ENCODE measurements at regions not wholly inside any gene's neighbourhood (a gene's known extent, or its start where the extent isn't known, plus 50 kb on each side); places are given as distances from the start of the nearest gene placed in this dataset.

DNA sequence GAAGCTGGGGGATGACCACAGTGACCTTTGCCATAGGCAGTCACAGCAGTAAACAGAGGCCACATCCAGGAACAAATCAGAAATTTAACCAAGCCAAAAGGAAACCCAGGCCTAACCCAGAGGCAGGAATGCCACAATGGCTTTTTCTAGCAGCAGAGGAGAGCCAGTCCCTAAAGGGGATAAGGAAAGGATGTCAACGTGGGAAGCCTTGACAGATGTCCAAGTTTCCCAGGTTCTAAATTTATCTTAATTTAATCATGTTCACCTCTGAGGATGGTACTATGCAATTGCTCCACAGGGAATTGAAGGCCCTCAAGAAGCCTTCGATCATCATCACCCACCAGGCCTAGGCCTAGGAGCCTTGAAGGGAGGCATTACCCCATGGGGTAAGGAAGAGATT, 374.7 kb downstream of the TNS1 start:
- Histone ChIP-seq H4K20me1 (ENCODE audit: insufficient read depth) (no peaks in the 10 kb centered on the region), H3K4me3 (no peak overlapping the region), H3K79me2 (ENCODE audit: low read depth) (no peaks in the 10 kb centered on the region), H3K4me2 (no peak overlapping the region), H3K4me1 (replicated peaks; ENCODE audit: insufficient read depth) (no peaks in the 10 kb centered on the region), H3K27me3 (ENCODE audit: insufficient read depth, low read depth) (no peaks in the 10 kb centered on the region), H3K36me3 (ENCODE audit: low read depth) (no peaks in the 10 kb centered on the region), H3K9me3 (ENCODE audit: insufficient read depth, low read depth) (no peaks in the 10 kb centered on the region), H3K9me2 (ENCODE audit: insufficient read depth) (no peaks in the 10 kb centered on the region), H3K27ac (no peak overlapping the region), H2AFZ (no peak overlapping the region), H3F3A (ENCODE audit: insufficient read depth, low read depth) (no peaks in the 10 kb centered on the region)
- TF ChIP-seq, protein P1, sequence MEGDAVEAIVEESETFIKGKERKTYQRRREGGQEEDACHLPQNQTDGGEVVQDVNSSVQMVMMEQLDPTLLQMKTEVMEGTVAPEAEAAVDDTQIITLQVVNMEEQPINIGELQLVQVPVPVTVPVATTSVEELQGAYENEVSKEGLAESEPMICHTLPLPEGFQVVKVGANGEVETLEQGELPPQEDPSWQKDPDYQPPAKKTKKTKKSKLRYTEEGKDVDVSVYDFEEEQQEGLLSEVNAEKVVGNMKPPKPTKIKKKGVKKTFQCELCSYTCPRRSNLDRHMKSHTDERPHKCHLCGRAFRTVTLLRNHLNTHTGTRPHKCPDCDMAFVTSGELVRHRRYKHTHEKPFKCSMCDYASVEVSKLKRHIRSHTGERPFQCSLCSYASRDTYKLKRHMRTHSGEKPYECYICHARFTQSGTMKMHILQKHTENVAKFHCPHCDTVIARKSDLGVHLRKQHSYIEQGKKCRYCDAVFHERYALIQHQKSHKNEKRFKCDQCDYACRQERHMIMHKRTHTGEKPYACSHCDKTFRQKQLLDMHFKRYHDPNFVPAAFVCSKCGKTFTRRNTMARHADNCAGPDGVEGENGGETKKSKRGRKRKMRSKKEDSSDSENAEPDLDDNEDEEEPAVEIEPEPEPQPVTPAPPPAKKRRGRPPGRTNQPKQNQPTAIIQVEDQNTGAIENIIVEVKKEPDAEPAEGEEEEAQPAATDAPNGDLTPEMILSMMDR (conservative IDR thresholded peaks at IDR 0.05), result no peak
- no peak for TF ChIP-seq EZH2 (IDR thresholded peaks at IDR 0.05; ENCODE audit: low read depth)
- intact Hi-C loops (cut with micrococcal nuclease; ENCODE audit: unreplicated experiment), result no loop called here
- no peak for DNase-seq
- no TSS peak for BruUV-seq (replicated peaks)
- CTCF ChIA-PET, result no interaction called here
- POLR2A ChIA-PET (ENCODE audit: unreplicated experiment), result no interaction called here

DNA sequence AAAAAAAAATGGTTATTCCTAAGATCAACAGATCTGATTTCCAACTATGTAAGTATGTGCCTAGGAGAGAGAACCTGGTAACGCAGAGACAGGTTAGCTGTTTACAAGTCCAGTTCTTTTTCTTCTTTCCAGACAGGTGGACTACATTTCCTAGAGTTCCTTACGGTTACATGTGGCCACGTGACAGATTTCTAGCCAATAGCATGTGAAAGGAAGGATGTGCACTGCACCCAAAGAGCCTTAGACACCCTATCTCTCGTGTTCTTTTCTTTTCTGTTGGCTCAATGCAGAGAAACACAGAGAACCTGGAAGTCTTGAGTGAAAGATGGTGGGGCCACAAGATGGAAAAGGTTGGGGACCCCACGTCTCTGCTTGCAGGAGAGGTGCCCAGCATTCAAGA, 375.9 kb downstream of the TNS1 start:
- DNase-seq, result no peak
- no peaks in the 10 kb centered on the region for H3K4me1 ChIP-seq (replicated peaks; ENCODE audit: insufficient read depth)
- H3F3A ChIP-seq (ENCODE audit: insufficient read depth, low read depth), result no peaks in the 10 kb centered on the region
- ChIA-PET POLR2A (ENCODE audit: unreplicated experiment) (no interaction called here), CTCF (no interaction called here)
- H3K9me3 ChIP-seq (ENCODE audit: insufficient read depth, low read depth), result no peaks in the 10 kb centered on the region
- H3K9me2 ChIP-seq (ENCODE audit: insufficient read depth), result no peaks in the 10 kb centered on the region
- no peak overlapping the region for H2AFZ ChIP-seq
- no peaks in the 10 kb centered on the region for H3K36me3 ChIP-seq (ENCODE audit: low read depth)
- H3K4me2 ChIP-seq, result no peak overlapping the region
- no TSS peak for BruUV-seq (replicated peaks)
- no peaks in the 10 kb centered on the region for H4K20me1 ChIP-seq (ENCODE audit: insufficient read depth)
- no peak overlapping the region for H3K27ac ChIP-seq
- TF ChIP-seq EZH2 (IDR thresholded peaks at IDR 0.05; ENCODE audit: low read depth), result no peak
- TF ChIP-seq, protein P1 (conservative IDR thresholded peaks at IDR 0.05), result no peak
- no peak overlapping the region for H3K4me3 ChIP-seq
- intact Hi-C loops (cut with micrococcal nuclease; ENCODE audit: unreplicated experiment), result no loop called here
- no peaks in the 10 kb centered on the region for H3K79me2 ChIP-seq (ENCODE audit: low read depth)
- H3K27me3 ChIP-seq (ENCODE audit: insufficient read depth, low read depth), result no peaks in the 10 kb centered on the region

DNA sequence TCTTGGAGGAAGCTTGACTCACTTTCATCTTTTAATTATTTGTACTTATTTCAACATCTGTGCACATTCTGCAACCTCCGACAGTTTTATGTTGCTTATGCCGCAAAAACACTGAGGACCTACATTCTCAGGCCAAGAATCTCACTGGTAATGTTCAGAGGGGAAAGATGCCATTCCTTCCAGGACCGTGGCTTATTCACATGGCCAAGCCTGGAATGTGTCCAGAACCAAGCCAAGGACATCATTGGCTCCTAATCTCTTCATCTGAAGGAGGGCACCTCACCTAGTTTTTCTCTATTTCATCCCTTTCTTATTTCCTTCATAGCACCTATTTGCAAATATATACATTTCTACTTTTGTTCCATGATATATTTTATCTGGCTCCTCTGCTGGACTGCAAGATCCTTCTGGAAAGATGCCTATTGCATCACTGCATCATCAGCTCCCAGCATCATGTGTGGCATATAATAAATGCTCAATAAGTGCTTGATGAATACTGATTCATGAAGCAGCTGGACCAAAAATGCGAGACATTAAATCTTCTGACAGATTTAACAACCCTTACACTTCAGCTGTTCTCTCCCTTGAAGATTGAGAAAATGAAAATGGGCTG, 377.1 kb downstream of the TNS1 start:
- ChIA-PET CTCF (no interaction called here), POLR2A (ENCODE audit: unreplicated experiment) (no interaction called here)

More for the DNA sequence above, 377.1 kb downstream of the TNS1 start:
- Histone ChIP-seq H3K4me1 (replicated peaks; ENCODE audit: insufficient read depth) (no peaks in the 10 kb centered on the region), H4K20me1 (ENCODE audit: insufficient read depth) (no peaks in the 10 kb centered on the region), H2AFZ (no peak overlapping the region), H3K27ac (no peak overlapping the region), H3K9me2 (ENCODE audit: insufficient read depth) (no peaks in the 10 kb centered on the region), H3K36me3 (ENCODE audit: low read depth) (no peaks in the 10 kb centered on the region), H3K4me3 (no peak overlapping the region), H3K27me3 (ENCODE audit: insufficient read depth, low read depth) (peaks cover 3% of the 10 kb centered on the region; the same call in 1 of the 2 replicates), H3K9me3 (ENCODE audit: insufficient read depth, low read depth) (no peaks in the 10 kb centered on the region), H3K79me2 (ENCODE audit: low read depth) (no peaks in the 10 kb centered on the region), H3K4me2 (no peak overlapping the region), H3F3A (ENCODE audit: insufficient read depth, low read depth) (no peaks in the 10 kb centered on the region)
- DNase-seq, result no peak
- BruUV-seq (replicated peaks), result no TSS peak
- no peak for TF ChIP-seq EZH2 (IDR thresholded peaks at IDR 0.05; ENCODE audit: low read depth)
- TF ChIP-seq, protein P1 (conservative IDR thresholded peaks at IDR 0.05), result no peak
- intact Hi-C loops (cut with micrococcal nuclease; ENCODE audit: unreplicated experiment), result no loop called here

All from PC-9 (cell line).